ENCODE measurements at regions not wholly inside any gene's neighbourhood (a gene's known extent, or its start where the extent isn't known, plus 50 kb on each side); places are given as distances from the start of the nearest gene placed in this dataset.

- Histone ChIP-seq H2AFZ (no peak overlapping the region), H3K9me3 (ENCODE audit: insufficient read depth, low read depth) (no peaks in the 10 kb centered on the region), H3K36me3 (ENCODE audit: low read depth) (no peaks in the 10 kb centered on the region), H3K79me2 (ENCODE audit: low read depth) (no peaks in the 10 kb centered on the region), H3F3A (ENCODE audit: insufficient read depth, low read depth) (no peaks in the 10 kb centered on the region), H3K27me3 (ENCODE audit: insufficient read depth, low read depth) (no peaks in the 10 kb centered on the region), H3K9me2 (ENCODE audit: insufficient read depth) (no peaks in the 10 kb centered on the region), H3K4me3 (no peak overlapping the region), H4K20me1 (ENCODE audit: insufficient read depth) (no peaks in the 10 kb centered on the region), H3K27ac (no peak overlapping the region), H3K4me1 (replicated peaks; ENCODE audit: insufficient read depth) (no peaks in the 10 kb centered on the region), H3K4me2 (no peak overlapping the region)
- CTCF ChIA-PET: no interaction called here
- TF ChIP-seq CTCF (conservative IDR thresholded peaks at IDR 0.05) (no peak), EZH2 (IDR thresholded peaks at IDR 0.05; ENCODE audit: low read depth) (no peak)
- no peak for DNase-seq
- POLR2A ChIA-PET (ENCODE audit: unreplicated experiment): no interaction called here
- BruUV-seq (replicated peaks): no TSS peak
- intact Hi-C loops (cut with micrococcal nuclease; ENCODE audit: unreplicated experiment): no loop called here
Measured at GRCh38 chr4:17033025-17033767, 134.8 kb upstream of the LDB2 start.

GRCh38 chr4:17030543-17030942 is 132.1 kb upstream of the LDB2 start:
- DNase-seq: no peak
- no peak overlapping the region for H3K4me2 ChIP-seq
- POLR2A ChIA-PET (ENCODE audit: unreplicated experiment): no interaction called here

GRCh38 chr4:17029964-17030363 is 131.5 kb upstream of the LDB2 start:
- no peak overlapping the region for H3K4me2 ChIP-seq
- H3K4me3 ChIP-seq: no peak overlapping the region
- H3K9me2 ChIP-seq (ENCODE audit: insufficient read depth): no peaks in the 10 kb centered on the region
- ChIA-PET POLR2A (ENCODE audit: unreplicated experiment) (no interaction called here), CTCF (no interaction called here)
- no peaks in the 10 kb centered on the region for H3F3A ChIP-seq (ENCODE audit: insufficient read depth, low read depth)
- TF ChIP-seq CTCF (conservative IDR thresholded peaks at IDR 0.05) (no peak), EZH2 (IDR thresholded peaks at IDR 0.05; ENCODE audit: low read depth) (no peak)
- no peaks in the 10 kb centered on the region for H3K36me3 ChIP-seq (ENCODE audit: low read depth)
- BruUV-seq (replicated peaks): no TSS peak
- no peaks in the 10 kb centered on the region for H3K27me3 ChIP-seq (ENCODE audit: insufficient read depth, low read depth)
- H3K9me3 ChIP-seq (ENCODE audit: insufficient read depth, low read depth): no peaks in the 10 kb centered on the region
- DNase-seq: no peak
- no peaks in the 10 kb centered on the region for H4K20me1 ChIP-seq (ENCODE audit: insufficient read depth)
- no peak overlapping the region for H2AFZ ChIP-seq
- H3K27ac ChIP-seq: no peak overlapping the region
- H3K79me2 ChIP-seq (ENCODE audit: low read depth): no peaks in the 10 kb centered on the region
- no peaks in the 10 kb centered on the region for H3K4me1 ChIP-seq (replicated peaks; ENCODE audit: insufficient read depth)
- intact Hi-C loops (cut with micrococcal nuclease; ENCODE audit: unreplicated experiment): no loop called here

More at GRCh38 chr4:17030543-17030942, 132.1 kb upstream of the LDB2 start:
- Histone ChIP-seq H3K4me3 (no peak overlapping the region), H3K36me3 (ENCODE audit: low read depth) (no peaks in the 10 kb centered on the region), H3K79me2 (ENCODE audit: low read depth) (no peaks in the 10 kb centered on the region), H3K9me2 (ENCODE audit: insufficient read depth) (no peaks in the 10 kb centered on the region), H3K27ac (no peak overlapping the region), H3K4me1 (replicated peaks; ENCODE audit: insufficient read depth) (no peaks in the 10 kb centered on the region), H4K20me1 (ENCODE audit: insufficient read depth) (no peaks in the 10 kb centered on the region), H3F3A (ENCODE audit: insufficient read depth, low read depth) (no peaks in the 10 kb centered on the region), H2AFZ (no peak overlapping the region), H3K27me3 (ENCODE audit: insufficient read depth, low read depth) (no peaks in the 10 kb centered on the region), H3K9me3 (ENCODE audit: insufficient read depth, low read depth) (no peaks in the 10 kb centered on the region)
- TF ChIP-seq CTCF (conservative IDR thresholded peaks at IDR 0.05): no peak
- no peak for TF ChIP-seq EZH2 (IDR thresholded peaks at IDR 0.05; ENCODE audit: low read depth)
- intact Hi-C loops (cut with micrococcal nuclease; ENCODE audit: unreplicated experiment): no loop called here
- CTCF ChIA-PET: no interaction called here
- BruUV-seq (replicated peaks): no TSS peak
